ENCODE measurements at regions not wholly inside any gene's neighbourhood (a gene's known extent, or its start where the extent isn't known, plus 50 kb on each side); places are given as distances from the start of the nearest gene placed in this dataset.

DNA sequence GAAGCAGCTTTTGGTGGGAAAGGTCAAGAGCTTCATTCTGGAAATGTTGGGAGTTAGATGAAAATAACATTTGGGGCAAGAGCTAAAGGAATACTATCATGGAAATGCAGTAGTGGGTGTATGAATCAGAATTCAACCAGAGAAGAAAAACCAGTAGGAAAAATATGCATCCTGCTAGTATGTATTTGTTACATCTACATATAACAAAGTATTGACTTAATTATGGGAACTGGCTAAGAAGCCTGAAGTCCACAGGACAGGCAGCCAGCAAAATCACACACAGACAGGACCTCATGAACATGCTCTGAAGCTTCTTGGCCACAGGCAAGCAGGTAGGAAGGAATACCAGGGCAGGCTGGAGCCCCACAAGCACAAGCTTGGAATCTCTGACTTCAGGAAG is 185.8 kb downstream of the FBXO15 start:
- DNase-seq = no peak

DNA sequence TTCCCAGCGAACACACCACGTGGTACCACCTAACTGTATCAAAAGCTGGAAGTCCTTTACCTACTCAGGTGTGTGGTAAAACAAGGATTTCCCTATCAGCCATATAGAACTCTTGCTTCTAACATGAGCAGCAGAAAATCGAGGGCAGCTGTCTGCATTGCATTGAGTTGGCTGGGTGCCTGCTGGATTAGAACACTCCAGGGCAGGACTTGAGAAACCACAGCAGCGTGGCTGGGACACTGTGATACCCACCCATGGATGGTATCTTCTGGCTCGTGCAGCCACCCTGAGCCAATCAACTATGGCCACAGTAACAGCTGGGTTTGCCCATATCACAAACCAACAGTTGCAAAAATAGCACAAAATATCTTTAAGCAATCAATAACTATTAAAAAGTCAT is 188.3 kb downstream of the FBXO15 start:
- DNase-seq = no peak

DNA sequence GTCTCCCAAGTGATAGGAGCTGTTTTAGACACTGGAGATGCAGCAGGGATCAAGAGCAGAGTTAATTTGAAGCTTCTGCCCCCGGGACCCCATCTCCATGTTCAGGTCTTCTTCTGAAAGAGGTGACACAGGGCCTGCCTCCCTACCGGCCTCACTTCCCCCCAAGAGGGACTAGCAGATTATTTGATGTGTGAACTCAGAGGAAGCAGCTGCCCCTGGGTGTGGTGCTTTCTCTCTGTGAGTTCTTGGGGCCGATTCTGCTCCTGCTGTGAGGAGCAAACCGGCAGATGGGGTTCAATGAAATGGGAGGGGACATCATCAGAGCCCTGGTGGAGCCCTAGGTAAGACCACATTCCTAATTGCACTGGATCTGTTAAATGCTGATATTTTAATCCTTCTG is 193.4 kb downstream of the FBXO15 start:
- no peak for DNase-seq

DNA sequence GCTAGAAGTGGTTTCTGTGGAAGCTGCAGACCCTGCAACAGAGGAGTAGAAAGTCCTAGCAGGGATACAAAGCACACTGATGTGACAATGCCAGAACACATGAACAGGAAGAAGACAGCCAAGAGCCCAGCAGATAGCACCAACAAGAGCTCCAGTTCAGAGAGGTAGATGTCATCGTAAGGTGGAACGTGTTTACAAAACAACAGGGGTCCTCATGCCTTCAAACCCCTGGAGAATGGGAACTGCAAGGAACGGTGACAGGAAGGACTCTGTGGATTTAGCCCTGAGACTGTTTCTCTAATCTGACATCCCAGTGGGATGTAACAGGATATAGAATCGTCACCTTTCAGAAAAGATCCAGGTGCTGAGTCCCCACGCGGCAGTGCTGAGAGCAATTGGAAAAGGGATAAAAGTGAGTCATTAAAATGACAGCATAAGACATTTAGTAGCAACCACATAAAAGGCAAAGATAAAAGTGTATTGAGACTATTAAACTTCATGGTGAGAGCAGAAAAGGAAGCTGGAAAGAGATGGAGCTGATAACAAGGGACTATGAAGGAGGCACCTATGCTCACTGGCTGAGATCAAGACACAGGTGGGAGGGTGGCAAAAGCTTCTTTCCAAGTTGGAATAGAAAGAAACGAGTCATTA is 195.2 kb downstream of the FBXO15 start:
- DNase-seq = no peak

DNA sequence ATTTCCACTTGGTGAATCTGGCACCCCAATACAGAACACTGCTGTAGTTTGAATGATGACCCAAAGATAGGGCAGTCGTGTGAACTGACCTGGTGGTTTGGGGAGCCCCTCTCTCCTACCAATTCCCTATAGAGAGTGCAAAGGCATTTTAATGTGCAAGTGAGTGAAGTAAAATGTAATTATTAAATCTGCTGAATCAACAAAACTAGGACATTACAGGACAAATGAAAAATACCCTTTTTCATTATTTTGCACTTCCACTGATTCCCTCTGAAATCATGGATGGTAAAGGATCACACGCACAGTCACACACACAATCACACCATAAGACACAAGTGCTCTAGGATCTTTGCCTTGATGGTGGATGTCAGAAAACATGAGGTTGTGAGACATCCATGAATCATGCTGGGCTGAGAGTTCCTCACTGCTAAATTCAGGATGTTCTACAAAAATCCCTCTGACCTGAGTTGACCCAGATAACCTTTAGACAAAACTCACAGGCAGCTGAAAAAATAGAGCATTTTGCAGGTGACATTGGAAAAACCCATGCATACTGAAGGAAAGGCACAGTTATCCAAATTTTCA is 197.4 kb downstream of the FBXO15 start:
- no peak for DNase-seq

DNA sequence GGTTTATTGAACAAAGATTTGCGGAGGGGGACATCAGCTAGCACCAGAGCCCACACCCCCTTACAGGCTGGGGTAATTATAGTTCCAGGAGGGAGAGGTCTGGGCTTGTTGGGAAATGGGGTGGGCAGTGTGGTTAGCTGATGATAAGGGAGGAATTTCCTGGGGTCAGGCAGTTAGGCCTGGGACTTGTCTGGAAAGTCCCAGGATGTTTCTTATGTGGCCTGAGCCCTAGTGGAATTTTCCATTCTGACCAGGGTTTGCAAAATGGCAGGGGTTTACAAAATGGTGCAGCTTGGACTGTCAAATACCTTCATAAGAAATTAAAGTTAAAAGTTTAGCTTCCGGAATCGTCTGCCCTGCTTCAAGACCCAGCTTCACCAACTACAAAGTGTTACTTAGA is 199.1 kb downstream of the FBXO15 start:
- DNase-seq = no peak

DNA sequence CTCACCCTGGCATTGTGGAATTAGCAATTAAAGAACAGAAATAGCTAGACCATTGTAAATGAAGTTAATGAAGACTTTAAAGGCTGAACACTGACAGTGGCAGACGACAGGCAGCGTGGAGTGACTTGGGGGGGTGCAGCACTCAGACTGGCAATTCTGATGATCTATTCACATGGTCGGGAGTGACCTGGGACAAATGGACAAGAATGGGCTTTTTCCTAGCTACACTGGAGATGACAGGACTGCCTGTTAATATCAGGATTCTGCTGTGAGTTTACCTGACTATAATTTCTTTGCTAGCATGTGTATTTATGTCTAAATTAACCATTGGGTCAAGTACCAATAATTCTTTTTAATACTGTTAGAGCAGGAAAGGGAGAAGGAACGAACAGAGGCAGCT is 199.6 kb downstream of the FBXO15 start:
- no peak for DNase-seq

DNA sequence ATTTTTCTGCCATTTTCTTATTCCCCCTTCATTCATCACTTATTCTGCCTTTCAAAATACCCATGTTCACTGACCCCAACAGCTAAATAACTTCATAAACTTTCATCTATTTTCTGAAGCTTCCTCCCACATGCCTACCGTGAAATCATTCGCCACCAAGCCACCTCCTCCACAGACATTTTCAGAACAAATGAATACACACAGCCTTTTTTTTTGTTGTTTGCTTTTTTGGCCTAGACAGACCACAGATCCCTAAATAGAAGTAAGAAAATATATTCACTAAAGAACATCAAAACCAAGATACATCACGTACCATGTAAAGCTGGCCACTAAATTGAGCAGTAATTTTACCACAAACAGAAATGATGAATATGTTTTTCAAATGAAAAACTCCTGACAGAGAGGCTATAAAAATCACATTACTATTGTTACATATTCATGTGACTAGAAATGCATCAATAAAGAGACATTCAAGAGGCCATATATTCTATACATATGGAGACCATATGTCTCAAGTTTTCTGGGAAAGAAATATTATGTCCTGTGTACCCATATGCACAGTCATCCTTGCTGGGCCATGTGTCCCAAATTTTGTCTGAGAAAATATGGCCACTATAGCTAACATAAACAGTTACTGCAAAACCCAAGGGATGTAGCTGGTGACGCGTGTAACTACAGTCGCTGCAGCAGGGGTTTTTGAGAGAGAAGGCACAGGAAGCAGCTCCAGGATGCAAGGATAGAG is 200.3 kb downstream of the FBXO15 start:
- no peak for DNase-seq

DNA sequence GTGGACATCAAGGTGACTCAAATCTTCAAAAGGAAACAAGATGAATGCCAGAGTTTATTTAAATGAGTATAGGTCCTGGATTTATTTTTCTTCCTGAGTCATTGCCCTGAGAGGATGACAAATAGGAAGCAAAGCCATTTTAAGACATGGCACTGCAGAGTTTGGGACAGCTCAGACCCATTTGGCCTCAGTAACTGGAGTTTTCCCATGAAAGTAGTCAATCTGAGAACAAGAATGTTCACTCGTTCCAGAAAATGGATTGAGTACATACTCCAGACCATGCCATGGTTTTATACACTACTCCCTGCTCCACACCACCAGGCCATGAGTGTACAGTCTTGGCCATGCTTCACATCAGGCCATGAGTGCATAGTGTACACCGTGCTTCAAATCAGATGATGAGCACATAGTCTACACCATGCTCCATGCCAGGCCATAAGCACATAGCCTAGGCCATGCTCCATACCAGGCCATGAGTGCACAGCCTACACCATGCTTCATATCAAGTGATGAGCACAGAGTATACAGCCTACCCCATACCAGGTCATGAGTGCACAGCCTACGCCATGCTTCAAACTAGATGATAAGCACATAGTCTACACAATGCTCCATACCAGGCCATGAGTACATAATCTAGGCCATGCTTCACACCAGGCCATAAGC is 202.4 kb downstream of the FBXO15 start:
- no peak for DNase-seq

DNA sequence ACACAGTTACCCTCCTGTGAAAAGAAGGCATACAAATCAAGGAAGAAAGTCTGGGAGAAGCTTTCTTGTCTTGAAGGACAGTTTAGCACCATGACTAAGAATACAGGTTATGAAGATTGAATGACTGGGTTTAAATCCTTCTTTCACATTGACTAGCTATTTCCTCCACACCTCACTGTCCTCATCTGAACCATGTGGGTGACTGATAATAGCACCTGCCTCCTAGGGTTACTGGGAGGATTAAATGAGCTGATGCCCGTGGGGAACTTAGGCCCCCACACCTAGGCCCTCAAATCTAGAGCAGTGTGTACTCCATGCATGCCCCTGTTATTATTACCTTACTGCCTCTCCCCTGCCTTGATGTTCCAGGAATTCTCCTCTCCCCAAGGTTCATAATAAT is 202.9 kb downstream of the FBXO15 start:
- no peak for DNase-seq

DNA sequence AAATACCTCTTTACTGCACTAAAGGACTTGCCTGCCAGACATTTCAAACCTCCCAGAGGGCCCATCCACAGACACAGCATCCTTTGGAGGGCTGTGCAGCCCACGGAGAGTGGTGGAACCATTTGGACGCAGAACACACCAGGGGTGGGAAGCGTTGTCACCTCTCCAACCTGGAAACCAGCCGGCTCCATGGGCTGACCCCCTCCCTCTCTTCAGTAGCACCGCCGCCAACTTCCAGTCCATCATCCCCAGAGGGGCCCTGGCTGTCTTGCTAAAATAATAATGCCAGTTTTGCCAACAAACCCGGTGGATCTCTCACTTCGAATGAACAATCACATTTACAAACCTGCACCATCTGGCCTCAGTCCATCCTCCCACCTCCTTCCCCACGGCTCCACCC is 203.9 kb downstream of the FBXO15 start:
- DNase-seq = no peak

DNA sequence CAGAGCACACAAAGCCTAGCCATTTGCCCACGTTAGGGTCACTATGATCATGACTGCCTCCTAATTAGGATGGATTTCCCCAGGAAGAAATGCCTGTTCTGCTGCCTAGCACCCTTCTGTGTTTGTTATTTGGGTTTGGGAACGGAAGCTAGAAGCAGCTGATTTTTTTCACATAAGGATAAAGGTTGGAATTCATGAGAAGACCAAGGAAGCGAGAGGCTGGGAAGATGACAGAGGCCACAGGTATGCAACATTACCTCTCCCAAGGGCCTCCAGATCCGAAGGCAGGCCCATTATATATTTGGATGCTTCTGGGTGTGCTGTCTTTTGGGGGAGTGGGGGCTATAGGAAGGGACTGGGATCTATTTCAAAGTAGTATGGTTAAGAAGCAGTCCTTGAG is 204.7 kb downstream of the FBXO15 start:
- DNase-seq = no peak

DNA sequence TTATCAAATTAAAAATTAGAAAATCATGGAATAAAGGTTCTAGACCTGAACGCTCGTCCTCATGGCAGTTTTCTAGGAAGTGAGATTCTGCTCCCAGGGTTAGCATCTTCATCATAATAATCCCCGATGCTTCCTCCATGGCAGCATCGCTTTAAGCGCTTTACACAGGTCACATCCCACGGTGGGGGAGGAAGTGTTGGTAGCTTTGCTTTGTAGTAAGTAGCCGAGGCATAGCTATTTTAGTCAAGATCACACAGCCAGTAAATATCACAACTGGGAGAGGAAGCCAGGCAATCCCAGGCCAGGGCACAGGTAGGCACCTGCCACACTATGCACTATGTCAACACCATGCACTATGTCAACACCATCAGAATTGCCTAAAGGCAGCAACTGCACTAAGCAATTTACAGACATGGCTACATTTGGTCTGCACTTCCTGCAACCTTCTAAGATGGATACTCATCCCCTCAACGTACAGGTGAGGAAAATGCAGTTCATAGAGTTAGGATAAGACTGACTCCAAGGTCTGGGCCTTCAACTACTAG is 205.5 kb downstream of the FBXO15 start:
- no peak for DNase-seq

DNA sequence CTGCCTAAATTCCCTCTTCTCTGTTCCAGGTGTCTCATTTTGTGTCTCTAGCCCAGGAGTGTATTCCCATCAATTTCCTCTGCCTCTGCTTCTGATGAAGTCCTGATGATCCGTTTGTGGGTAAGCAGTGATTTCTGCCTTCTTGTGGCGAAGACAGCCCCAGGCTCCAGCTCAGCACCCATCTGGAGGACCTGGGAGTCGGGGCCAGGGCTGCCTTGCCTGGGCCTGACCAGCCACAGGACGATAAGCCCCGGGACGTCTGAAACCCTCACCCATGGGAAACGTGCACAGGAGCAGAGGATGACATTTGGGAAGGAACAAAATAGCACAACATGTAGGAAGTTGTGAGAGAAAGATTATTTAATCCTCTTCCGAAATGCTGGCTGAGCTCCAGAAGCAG is 206.9 kb downstream of the FBXO15 start:
- DNase-seq = no peak

DNA sequence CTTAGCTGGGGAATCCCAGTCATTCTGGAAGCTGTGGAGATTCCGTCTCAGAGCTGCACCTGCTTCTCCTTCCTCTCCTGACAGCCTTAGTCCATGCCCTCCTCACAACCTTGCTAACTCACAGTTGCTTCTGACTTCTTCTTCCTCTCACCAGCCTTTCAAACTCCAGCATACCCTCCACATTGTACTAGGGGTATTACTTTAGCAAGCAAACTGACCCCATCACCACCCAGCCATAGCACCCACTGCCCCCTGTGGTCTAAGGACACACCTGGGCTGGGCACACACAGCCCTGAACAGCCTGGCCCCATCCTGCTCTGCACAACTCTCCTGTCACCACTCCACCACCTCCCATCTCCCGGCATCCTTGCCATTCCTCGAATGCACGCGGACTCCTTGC is 208.2 kb downstream of the FBXO15 start:
- DNase-seq = no peak

DNA sequence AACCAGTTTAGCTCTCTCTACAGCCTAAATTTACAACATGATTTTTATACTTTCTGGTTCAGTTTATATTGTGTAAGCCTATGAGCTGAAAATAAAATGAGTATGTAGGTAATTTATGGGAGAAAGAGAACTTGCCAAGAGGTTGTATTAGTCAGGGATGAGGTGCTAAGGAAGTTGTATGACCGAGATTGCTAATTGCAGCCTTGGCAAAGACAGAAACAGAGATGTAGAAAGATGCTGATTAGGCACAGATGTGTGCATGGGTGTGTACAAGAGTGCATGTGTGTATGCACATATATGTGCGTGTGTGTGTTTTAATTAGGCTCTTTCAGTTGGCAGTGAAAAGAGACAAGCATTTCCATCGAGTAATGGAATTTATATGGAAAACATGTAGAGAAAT is 213.9 kb downstream of the FBXO15 start:
- no peak for DNase-seq

DNA sequence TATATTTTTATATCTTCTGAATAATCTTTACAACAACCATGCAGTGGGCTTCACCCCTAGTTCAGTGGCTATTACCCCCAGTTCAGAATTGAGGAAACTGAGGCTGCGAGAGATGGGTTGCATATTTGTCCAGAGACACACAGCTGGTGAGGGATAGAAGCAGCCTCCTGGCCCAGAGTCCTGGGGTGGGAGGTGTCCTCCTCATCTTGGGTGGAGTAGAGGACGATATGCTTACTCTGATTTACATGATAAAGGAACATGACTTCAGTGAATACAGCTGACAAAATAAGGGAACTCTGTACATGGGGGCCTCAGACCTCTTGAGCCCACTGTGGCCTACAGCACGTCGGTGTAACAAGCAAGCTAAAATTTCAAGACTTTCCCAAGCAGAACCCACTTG is 214.7 kb downstream of the FBXO15 start:
- DNase-seq = no peak

DNA sequence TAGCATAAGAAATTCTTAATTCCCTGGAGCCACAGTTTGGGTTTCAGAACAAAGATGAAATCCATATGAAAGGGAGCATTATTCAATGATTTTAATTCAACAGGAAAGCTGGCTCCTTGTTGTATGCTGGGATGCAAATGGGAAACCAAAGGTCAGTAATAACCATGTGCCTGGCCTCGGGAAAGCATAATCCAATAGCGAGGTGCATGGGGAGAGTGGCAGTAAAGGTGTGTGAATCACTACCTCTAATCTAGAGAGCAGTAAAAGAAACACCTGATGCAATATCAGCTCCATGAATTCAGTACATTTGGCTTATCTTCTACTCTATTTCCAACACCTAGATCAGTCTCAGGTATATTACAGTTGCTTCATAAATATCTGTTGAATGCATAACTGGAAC is 220.1 kb downstream of the FBXO15 start:
- DNase-seq = no peak

DNA sequence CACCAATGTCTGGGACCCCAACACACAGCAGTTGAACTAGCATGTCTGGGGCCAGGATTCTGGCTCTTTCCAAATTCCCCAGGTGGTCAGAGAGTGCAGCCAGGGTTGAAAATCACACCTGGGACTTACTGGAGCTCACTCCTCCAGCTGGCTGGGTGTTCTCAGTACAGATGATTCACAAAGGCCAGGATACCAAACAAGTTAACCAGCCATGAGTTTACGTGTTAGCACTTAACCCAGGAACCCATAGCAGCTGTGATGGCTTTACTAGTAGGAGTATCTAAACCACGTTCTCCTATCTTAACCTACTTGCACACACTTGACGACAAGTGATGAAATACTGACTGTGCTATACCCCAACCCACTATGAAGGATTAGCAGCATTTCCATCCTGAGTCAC is 222.8 kb downstream of the FBXO15 start:
- DNase-seq = no peak

DNA sequence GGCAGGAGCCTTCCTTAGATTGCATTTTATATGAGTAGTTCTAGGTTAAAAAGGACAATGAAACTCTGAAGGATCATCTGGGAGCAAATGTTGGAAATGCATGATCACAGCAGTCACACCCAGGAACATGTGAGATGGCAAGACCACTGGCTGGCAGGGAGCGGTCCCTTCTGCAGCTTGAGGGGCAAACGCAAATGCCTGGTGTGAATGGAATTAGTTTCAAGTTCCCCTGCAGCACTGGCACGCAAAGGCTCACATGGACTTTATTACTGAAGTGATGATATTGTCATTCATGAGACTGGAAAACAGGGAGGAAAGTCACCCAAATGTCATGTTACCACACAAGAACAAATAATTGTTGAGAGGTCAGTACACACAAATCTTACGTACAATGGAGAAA is 223.3 kb downstream of the FBXO15 start:
- no peak for DNase-seq

DNA sequence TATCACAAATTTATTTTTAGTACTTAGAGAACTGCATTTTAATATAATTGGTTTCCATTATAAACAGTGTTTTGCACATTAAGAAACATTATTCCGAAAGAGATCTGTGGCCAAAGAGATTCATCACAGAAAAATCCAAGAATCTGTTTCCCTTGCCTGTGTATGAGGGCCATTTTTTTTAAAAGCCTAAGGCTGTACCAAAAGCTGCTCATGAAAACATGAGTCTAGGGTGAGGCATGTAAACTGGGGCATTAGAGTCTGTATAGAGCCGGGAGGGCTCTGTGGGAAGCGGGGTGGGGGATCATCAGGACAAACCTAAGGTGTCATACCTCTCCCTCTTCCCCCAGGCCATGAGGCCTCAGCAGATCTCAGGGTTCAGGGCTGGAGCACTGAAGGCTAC is 223.8 kb downstream of the FBXO15 start:
- DNase-seq = no peak

DNA sequence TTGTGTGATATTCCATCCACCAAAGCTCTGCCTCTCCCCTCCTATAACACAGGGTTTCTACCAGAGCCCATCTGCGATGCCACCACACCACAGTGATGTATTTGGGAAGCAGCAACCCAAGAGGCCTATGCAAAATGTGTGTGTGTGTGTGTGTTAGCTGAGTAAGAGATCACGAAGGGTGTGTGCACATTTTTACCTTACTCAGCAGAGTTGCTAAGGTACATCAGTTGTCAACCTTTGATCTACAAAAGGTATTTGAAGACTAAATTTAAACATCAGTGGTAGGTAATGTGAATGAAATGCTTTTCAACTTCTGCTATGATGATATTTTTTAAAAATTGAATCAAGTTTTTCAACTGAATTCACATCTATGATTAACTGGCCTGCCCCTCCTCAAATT is 227.6 kb downstream of the FBXO15 start:
- no peak for DNase-seq

DNA sequence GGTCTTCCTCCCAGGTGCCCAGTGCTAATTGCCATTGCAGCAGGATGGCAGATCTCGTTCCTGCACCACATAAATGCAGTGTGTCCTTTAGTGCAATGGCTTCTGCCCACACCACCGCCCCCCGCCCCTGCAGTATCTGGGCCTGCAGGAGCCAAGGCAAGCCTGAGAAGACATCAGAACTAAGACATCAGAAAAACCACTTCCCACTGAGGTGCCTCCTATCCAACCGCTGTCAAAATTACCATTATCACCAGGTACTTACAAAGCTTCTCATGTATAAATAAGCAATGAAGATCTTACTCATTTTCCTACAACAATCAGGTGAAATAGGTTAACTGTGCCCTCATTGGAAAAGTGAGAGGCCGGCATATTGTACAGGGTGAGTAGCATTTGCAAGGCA is 228.8 kb downstream of the FBXO15 start:
- no peak for DNase-seq

DNA sequence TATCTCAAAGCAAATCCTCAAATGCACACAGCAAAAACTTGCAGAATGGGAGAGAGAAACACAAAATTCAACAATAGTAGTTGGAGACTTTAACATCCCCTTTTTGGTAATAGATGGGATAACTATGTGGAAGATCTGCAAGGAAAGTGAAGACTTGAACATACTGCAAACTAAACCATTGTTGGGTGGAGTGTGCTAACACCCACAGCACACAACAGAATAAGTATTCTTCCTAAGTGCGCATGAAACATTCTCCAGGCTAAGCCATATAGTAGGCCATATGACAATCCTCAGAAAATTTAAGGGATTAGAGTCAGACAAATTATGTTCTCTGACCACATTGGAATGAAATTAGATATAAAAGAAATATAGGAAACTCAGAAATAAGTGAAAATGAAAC is 230.6 kb downstream of the FBXO15 start:
- no peak for DNase-seq

Data from femur (tissue), 1 donor.